Heart left ventricle (tissue), 16 donors: ENCODE measurements at regions not wholly inside any gene's neighbourhood (a gene's known extent, or its start where the extent isn't known, plus 50 kb on each side); places are given as distances from the start of the nearest gene placed in this dataset.
A peak's percentile ranks its signal among the peaks of the same experiment; 100 is the strongest.

Source experiments
- ATAC-seq, 4 donors: fragments of 200-7000 bp; cut with Tn5 transposase; one replicate each; pipeline ENCODE4 v1.9.1; 2020 to 2022; ENCODE audit warnings: moderate library complexity in 4 of 4, mild to moderate bottlenecking in 3 of 4, moderate number of reproducible peaks in 1 of 4
- DNase-seq, 5 donors: peaks; one replicate each; pipeline ENCODE4 v3.0.0-alpha.2; 2020
- H3K27ac ChIP-seq, 12 donors: fragments of 200-600 bp; sonication (generic) in 4 of 12; one replicate each; pipeline versions ENCODE4 v1.5.0 to v1.8.0; 2016 to 2022; ENCODE audit warnings: mild to moderate bottlenecking in 2 of 12
- H3K27me3 ChIP-seq, 9 donors: fragments of 200-600 bp; sonication (generic) in 2 of 9; one replicate each; pipeline versions ENCODE4 v1.5.1 to v1.8.0; 2016 to 2022; ENCODE audit warnings: mild to moderate bottlenecking in 3 of 9
- H3K36me3 ChIP-seq, 9 donors: fragments of 200-600 bp; sonication (generic) in 2 of 9; one replicate each; pipeline versions ENCODE4 v1.5.0 to v1.8.0; 2018 to 2022; ENCODE audit warnings: mild to moderate bottlenecking in 2 of 9
- H3K4me1 ChIP-seq, 12 donors: fragments of 200-600 bp; sonication (generic) in 4 of 12; one replicate each; pipeline versions ENCODE4 v1.5.0 to v1.8.0; 2016 to 2022; ENCODE audit warnings: mild to moderate bottlenecking in 3 of 12
- H3K4me3 ChIP-seq, 12 donors: fragments of 200-600 bp; sonication (generic) in 4 of 12; one replicate each; pipeline versions ENCODE4 v1.5.0 to v1.8.0; 2017 to 2022; ENCODE audit warnings: mild to moderate bottlenecking in 9 of 12, moderate library complexity in 4 of 12
- H3K9me3 ChIP-seq, 12 donors: fragments of 200-600 bp; sonication (generic) in 4 of 12; one replicate each; pipeline versions ENCODE4 v1.5.0 to v1.8.0; 2016 to 2022; ENCODE audit warnings: mild to moderate bottlenecking in 1 of 12
- POLR2A ChIP-seq, 2 donors: fragments of 450-650 bp; IDR thresholded peaks; one replicate each; pipeline ENCODE4 v1.6.1; 2017; ENCODE audit warnings: antibody characterized with exemption in 2 of 2, mild to moderate bottlenecking in 2 of 2, moderate library complexity in 2 of 2
- WGBS, 4 donors: extraction: QIAGEN DNeasy Blood & Tissue Kit in 2 of 4; methylation state at CpG; one replicate each; pipeline versions ENCODE4 v1.1.5 to v1.1.7; 2013 to 2018; 5-methylcytosine and 5-hydroxymethylcytosine counted together
- intact Hi-C, 10 donors: fragments of 100-400 bp; cut with DNase I; formaldehyde crosslinking; loops; one replicate each; pipeline versions ENCODE4 v1.11.1 to v1.14.2; 2022
- TF ChIP-seq, protein P1 (sequence below), 12 donors: fragments of 200-600 bp; sonication (generic) in 4 of 12; IDR thresholded peaks; one replicate each; pipeline versions ENCODE4 v1.5.0 to v1.8.0; 2018 to 2022; ENCODE audit warnings: antibody characterized with exemption in 12 of 12, mild to moderate bottlenecking in 5 of 12
- donor health status: ischemic (EF 13 %, LVEDD 7.1; RV severe dilation, severe dysfunction).
- donor health status: healthy with polysubstance abuse.
- donor health status: DM: no; HTN: yes; CAD: no.
- donor health status: DM: no; HTN: no; CAD: no.
- donor health status: ischemic (EF 25% LVEDD 6.9; RV normal size, moderate dysfunction).
- donor health status: ischemic (EF 25% LVEDD 5.7; RV mildly dilated, moderate dysfunction).
- donor health status: healthy.
- donor health status: DM: yes; HTN: yes; CAD: no.
- donor health status: ischemic (EF 35%, LVEDD 5.7; RV mildly dilated, moderate dysfunction).
- donor health status: nonischemic (EF 11% LVEDD 7.7; RV severe dilation, severe dysfunction).
- donor health status: DM: yes; HTN: yes; CAD: no.
- donor health status: PGD.
- donor health status: ischemic (EF 29% LVEDD 5.4; RV normal size, mild dysfunction).
- donor health status: nonischemic (EF 23%, LVEDD 6.1; RV moderate dilation, normal function).

DNA sequence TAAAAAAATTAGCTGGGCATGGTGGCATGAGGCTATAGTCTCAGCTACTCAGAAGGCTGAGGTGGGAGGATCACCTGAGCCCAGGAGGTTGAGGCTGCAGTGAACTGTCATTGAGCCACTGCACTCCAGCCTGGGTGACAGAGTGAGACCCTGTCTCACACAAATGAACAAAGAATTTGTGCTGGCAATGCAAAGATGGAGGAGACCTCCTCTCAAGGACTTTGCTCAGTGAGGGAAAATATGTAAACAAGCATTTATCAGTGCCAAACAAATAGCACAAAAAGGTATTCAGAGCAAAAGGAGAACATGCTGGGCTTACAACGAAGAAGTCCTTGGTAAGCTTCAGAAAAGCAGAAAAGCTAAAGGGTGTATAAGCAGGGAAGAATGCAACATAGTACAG lies 113.1 kb upstream of the UMPS start:
- TF ChIP-seq POLR2A (IDR thresholded peaks at IDR 0.05): no peak
- TF ChIP-seq, protein P1, sequence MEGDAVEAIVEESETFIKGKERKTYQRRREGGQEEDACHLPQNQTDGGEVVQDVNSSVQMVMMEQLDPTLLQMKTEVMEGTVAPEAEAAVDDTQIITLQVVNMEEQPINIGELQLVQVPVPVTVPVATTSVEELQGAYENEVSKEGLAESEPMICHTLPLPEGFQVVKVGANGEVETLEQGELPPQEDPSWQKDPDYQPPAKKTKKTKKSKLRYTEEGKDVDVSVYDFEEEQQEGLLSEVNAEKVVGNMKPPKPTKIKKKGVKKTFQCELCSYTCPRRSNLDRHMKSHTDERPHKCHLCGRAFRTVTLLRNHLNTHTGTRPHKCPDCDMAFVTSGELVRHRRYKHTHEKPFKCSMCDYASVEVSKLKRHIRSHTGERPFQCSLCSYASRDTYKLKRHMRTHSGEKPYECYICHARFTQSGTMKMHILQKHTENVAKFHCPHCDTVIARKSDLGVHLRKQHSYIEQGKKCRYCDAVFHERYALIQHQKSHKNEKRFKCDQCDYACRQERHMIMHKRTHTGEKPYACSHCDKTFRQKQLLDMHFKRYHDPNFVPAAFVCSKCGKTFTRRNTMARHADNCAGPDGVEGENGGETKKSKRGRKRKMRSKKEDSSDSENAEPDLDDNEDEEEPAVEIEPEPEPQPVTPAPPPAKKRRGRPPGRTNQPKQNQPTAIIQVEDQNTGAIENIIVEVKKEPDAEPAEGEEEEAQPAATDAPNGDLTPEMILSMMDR (IDR thresholded peaks at IDR 0.05): no peak
- no peak overlapping the region for H3K4me3 ChIP-seq
- ATAC-seq (no peak), DNase-seq (no peak)
- H3K9me3 ChIP-seq: no peaks in the 10 kb centered on the region
- 67 to 74% (median 70%) methylated on average over 1 of the region's 1 CpG for WGBS, 4 donors
- no peaks in the 10 kb centered on the region for H3K27me3 ChIP-seq
- intact Hi-C loops: loop anchor here in 1 of 10 donors (2.0 kb wide), 1 partner anchor 14 kb away; no protein-coding TSS in a partner anchor
- peaks cover 0 to 56% (median 26%) of the 10 kb centered on the region in 12 donors for H3K4me1 ChIP-seq
- peak overlapping the region in 10 of 12 donors; percentile 28 to 93 (median 82) for H3K27ac ChIP-seq
- H3K36me3 ChIP-seq: no peaks in the 10 kb centered on the region

DNA sequence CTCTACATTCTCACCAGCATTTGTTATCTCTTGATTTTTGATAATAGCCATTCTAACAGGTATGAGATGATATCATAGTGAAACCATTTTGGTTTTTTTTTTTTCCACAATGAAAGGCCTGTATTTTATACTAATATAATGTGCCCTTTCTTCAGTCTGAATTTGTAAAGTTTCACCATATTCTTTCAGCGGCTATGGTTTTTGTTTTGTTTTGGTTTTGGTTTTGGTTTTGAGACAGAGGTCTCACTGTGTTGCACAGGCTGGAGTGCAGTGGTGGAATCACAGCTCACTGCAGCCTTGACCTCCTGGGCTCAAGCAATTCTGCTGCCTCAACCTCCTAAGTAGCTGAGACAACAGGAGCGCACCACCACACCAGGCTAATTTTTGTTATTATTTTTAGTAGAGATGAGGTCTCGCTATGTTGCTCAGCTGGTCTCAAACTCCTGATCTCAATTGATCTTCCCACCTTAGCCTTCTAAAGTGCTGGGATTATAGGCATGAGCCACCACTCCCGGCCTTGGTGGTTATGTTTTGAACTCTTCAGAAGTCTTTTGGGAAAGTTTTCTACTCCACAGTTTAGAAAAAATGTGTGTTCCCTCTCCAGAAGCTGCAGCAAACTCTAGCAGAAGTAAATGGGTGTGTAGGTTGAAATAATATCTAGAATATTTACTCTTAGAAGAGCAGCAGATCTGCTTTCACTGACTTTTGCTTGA lies 110.2 kb upstream of the UMPS start:
- H3K27ac ChIP-seq: peak overlapping the region in 11 of 12 donors; percentile 12 to 89 (median 59)
- H3K36me3 ChIP-seq: no peaks in the 10 kb centered on the region
- DNase-seq: no peak
- no peaks in the 10 kb centered on the region for H3K9me3 ChIP-seq
- WGBS, 4 donors: 82 to 90% (median 89%) methylated on average over 4 of the region's 4 CpGs
- TF ChIP-seq POLR2A (IDR thresholded peaks at IDR 0.05): no peak
- TF ChIP-seq, protein P1 (IDR thresholded peaks at IDR 0.05): no peak
- intact Hi-C loops: no loop called here
- peaks cover 0 to 53% (median 24%) of the 10 kb centered on the region in 12 donors for H3K4me1 ChIP-seq
- no peak for ATAC-seq
- H3K27me3 ChIP-seq: no peaks in the 10 kb centered on the region
- H3K4me3 ChIP-seq: no peak overlapping the region

DNA sequence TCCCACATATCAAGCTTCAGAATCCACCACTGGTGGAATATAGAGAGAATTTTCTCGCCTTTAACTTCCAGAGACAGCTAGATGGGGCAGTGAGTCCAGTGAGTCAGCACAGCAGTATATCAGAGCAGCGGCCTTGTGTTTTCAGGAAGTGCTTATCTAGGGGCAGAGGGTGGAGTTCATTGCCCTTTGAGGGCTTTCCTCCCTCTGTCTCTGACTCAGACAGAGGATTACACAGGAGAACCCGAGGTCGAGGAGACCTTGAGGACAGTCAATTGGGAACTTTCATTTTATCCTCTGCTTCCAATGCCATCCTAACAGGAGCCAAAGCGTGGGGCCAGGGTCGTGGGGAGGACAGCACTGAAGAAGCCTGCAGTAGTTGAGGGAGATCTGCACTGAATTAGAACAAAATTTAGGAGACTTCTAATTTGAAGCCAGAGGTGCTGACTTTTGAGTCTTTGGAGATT lies 109.6 kb upstream of the UMPS start:
- 21 to 36% (median 29%) methylated on average over 6 of the region's 6 CpGs for WGBS, 4 donors

GRCh38 chr3:124621498-124621897 lies 108.8 kb upstream of the UMPS start:
- H3K9me3 ChIP-seq: no peaks in the 10 kb centered on the region
- DNase-seq (peak in 1 of 5 donors; percentile 37), ATAC-seq (peak in 3 of 4 donors; percentile 23 to 45 (median 27))
- peaks cover 0 to 41% (median 18%) of the 10 kb centered on the region in 12 donors for H3K4me1 ChIP-seq
- no peak for TF ChIP-seq POLR2A (IDR thresholded peaks at IDR 0.05)
- TF ChIP-seq, protein P1 (IDR thresholded peaks at IDR 0.05): no peak
- intact Hi-C loops: no loop called here
- H3K27ac ChIP-seq: peak overlapping the region in 7 of 12 donors; percentile 12 to 81 (median 58)
- WGBS, 4 donors: 31 to 41% (median 35%) methylated on average over 3 of the region's 3 CpGs
- H3K4me3 ChIP-seq: no peak overlapping the region
- H3K27me3 ChIP-seq: no peaks in the 10 kb centered on the region
- no peaks in the 10 kb centered on the region for H3K36me3 ChIP-seq

More for the DNA sequence above, 109.6 kb upstream of the UMPS start:
- H3K4me1 ChIP-seq: peaks cover 0 to 48% (median 20%) of the 10 kb centered on the region in 12 donors
- DNase-seq (peak in 4 of 5 donors; percentile 32 to 67 (median 38)), ATAC-seq (peak; percentile 24 to 85 (median 75))
- H3K4me3 ChIP-seq: no peak overlapping the region
- peak overlapping the region in 10 of 12 donors; percentile 12 to 89 (median 60) for H3K27ac ChIP-seq
- no peaks in the 10 kb centered on the region for H3K9me3 ChIP-seq
- TF ChIP-seq, protein P1 (IDR thresholded peaks at IDR 0.05): peak in 2 of 12 donors; percentile 15 to 28
- TF ChIP-seq POLR2A (IDR thresholded peaks at IDR 0.05): no peak
- H3K27me3 ChIP-seq: no peaks in the 10 kb centered on the region
- no peaks in the 10 kb centered on the region for H3K36me3 ChIP-seq
- intact Hi-C loops: no loop called here
